H1 (cell line): ENCODE measurements at regions not wholly inside any gene's neighbourhood (a gene's known extent, or its start where the extent isn't known, plus 50 kb on each side); places are given as distances from the start of the nearest gene placed in this dataset.

Source experiments
- ATF2 ChIP-seq: IDR thresholded peaks from 2 replicates; pipeline ENCODE4 v1.6.1; 2012; ENCODE audit warnings: low read length, inconsistent platforms
- CBX5 ChIP-seq: fragments of 300-800, 300-1000 bp; sonication (generic); IDR thresholded peaks from 2 replicates; pipeline ENCODE4 v1.7.1; 2016; ENCODE audit warnings: antibody characterized with exemption, low read length, low read depth
- CHD7 ChIP-seq: fragments of 300-600 bp; sonication (generic); IDR thresholded peaks from 2 replicates; pipeline ENCODE4 v1.7.1; 2012; ENCODE audit warnings: low read length, moderate library complexity, mild to moderate bottlenecking, inconsistent platforms; ENCODE audit not compliant: insufficient replicate concordance
- RFX5 ChIP-seq: IDR thresholded peaks from 2 replicates; pipeline ENCODE4 v1.6.1; 2011; ENCODE audit warnings: low read depth, low read length, improper control_type of control experiment, borderline replicate concordance
- RXRA ChIP-seq: IDR thresholded peaks from 2 replicates; pipeline ENCODE4 v1.6.1; 2011; ENCODE audit warnings: low read depth, mild to moderate bottlenecking, low read length, moderate library complexity; ENCODE audit not compliant: insufficient read depth
- SUZ12 ChIP-seq: fragments of 200-600 bp; sonication (generic); IDR thresholded peaks from 2 replicates; pipeline ENCODE4 v1.6.1; 2012; ENCODE audit warnings: mild to moderate bottlenecking, inconsistent platforms, low read length, moderate library complexity, mixed read lengths
- TEAD4 ChIP-seq: IDR thresholded peaks from 2 replicates; pipeline ENCODE4 v1.6.1; 2012; ENCODE audit warnings: low read depth, low read length, inconsistent platforms, mixed read lengths

GRCh38 chr4:119743644-119744043 lies 115.0 kb upstream of the PDE5A start (continued):
- TF ChIP-seq CHD7 (no peak), RXRA (no peak), CBX5 (no peak), RFX5 (no peak), ATF2 (no peak), TEAD4 (no peak), SUZ12 (no peak)
